ENCODE measurements at regions not wholly inside any gene's neighbourhood (a gene's known extent, or its start where the extent isn't known, plus 50 kb on each side); places are given as distances from the start of the nearest gene placed in this dataset.

DNA sequence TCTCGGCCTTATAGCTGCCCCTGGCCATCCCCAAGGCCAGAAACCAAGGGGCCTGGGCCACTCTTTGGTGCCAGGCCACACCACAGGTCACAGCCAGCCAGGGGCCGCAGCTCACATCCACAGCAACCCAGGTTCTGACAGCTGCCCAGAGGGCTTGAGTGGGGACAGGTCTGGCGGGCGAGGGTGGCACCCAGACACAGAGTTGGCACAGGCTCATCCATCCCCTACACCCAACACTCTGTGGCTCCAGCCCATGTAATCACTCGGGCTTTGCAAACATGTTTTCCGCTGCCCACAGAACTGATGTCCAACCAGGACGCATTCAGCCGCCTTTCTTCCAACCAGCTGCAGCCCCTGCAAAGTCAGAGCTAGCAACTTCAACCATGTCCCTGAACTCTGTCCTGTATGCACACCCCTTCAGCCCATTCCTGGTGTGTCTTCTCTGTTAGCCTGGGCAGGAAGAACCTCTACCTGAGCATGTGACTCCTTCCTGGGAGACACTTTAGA, 57.7 kb upstream of the PPP2R2D start:
- DNase-seq = no peak

DNA sequence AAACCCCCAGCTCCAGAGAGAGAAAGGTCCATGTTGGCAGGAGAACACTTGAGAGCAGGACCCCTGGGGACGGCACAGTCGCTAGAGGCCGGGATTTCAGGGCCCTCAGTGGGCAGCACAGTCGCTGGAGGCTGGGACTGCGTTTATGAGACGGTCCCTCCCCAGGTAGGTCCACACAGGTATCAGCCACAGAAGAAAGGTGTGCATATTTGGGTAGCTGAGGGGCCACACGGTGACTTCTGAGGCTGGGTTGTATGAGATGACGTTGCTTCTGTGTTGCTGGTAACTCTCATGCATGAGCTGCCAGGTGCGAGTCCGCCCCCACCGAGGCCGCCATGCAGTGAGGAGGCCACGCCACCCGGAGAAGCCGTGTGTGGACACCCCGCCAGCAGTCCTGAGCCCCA, 56.9 kb upstream of the PPP2R2D start:
- DNase-seq = no peak

DNA sequence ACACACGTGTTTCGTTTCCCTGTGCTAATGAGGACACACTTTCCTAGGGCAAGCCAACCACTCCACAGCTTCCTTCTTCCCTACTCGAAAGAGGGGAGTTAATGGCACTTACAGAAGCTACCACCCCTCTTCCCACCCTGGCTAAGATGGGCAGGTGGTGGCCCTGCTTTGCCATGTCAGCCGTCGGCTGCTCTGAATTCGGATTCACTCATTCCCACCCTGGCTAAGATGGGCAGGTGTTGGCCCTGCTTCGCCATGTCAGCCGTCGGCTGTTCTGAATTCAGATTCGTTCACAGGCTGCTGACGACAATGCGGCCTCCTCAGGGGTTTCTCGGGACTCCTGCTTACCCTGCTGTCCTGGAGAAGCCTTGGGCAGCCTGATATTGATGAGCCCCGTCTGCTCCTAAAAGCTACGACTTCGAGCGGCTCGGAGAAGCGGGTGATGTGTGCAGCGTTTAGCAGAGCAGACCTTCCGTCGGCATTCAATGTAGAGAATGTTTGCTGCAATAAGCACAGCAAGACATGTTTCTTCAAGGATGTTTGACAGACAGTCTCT, 56.2 kb upstream of the PPP2R2D start:
- no peak for DNase-seq

DNA sequence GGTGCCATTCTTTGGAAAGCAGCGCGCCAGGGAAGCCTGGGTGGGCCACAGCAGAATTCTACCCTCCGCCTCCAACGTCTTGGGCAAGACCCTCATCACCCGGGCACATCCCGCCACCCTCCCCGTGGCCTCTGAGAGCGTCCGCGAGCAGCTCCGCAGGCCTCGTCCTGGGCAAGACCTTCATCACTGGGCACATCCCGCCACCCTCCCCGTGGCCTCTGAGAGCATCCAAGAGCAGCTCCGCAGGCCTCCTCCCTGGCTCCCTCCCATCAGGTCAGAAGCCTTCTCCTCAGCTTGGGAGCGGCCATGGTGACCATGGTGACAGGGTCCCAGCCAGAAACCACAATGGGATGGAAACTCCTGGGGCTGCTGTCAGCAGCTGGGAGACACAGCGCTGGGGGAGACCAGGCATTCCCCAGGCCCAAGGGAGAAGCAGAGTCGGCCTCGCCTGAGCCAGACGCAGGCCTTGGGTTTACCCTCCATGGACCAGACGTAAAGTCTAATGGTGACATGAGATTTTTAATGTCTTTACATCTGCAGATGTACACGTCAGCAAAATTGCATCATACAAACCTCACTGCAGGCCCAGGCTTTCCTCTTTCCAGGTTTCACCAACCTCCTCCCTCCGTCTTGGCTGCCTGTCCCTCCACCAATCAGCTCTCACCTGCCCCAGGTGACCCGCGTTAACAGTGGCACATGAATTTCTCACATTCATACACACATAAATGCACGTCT, 55.1 kb upstream of the PPP2R2D start:
- no peak for DNase-seq

DNA sequence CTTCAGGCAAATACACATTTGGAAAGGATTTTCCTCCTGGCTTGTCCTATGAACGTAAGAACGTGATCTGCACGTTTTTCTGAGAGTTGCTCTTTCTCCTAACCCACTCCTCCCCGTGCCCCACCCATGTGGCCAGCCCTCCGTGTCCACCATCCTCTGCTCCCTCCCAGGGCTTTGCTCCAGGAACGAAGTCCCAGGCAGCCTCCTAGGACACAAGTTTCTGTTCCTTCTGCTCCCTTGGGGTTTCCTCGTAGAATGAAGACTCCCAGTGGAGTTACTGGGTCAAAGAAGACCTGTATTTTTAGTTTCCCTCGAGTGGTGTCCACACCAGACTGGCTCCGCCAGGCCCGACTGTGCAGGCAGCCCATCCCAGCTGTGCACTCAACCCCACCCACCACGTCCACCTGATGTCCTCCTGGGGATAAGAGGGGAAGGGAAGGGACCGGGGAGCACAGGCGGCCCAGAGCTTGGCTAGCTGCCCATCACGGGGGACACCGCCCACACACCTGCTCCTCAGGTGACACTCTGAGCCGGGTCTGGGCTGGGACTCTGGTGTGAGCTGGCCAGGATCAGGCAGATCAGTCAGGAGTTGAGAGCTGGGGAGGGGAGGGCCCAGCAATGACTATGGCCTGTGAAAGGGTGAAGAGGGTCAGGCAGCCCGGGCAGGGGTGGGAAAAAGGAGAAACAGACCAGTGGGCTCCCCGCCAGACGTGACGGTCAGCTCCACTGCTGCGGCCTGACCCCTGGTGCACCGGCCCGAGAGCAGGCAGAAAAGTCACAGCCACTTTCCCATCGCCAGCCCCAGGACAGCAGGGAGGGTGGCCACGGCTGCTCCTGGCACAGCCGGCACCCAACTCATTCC, 54.3 kb upstream of the PPP2R2D start:
- no peak for DNase-seq

DNA sequence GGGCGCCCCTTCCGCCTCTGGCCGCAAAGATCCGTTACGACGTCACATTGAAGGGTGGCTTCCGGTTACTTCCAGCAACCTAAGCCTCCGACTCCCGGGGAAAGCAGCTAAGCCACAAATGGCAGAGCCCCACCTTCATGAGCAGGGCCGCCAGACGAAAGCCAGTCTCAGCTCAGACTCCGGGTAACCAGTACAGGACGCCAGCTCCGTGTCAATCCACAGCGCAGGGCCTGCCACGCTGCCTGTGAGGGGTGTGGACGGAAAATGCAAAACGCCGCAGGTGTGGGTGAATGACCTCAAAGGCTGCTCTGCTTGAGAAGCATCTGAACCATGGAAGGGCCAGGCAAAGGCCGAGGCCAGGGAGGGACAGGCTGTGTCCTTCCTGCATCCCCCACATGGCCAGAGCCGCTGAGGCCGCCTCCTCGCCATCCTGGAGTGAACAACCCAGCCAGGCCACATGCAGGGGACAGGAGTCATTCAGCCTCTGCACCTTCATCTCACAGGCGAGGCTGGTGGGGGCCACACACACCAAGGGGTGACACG, 53.5 kb upstream of the PPP2R2D start:
- no peak for DNase-seq

DNA sequence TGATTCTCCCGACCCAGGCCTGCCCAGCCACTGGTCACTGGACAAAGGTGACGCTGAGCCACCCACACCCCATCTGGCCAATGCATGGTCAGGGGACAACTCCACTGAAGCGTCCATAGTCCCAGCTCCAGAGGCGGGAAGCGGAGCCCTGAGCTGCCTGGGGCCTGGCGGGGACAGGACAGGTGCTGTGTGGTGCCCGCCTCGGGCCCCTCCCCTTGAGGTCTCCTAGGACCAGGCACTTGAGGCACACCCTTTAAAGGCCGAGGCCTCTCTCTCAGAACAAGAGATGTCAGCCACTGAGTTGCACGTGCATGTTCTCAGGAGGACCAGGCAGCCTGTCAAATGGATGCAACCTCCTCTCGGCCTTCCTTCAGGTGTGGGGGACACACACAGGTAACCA, 52.5 kb upstream of the PPP2R2D start:
- no peak for DNase-seq

DNA sequence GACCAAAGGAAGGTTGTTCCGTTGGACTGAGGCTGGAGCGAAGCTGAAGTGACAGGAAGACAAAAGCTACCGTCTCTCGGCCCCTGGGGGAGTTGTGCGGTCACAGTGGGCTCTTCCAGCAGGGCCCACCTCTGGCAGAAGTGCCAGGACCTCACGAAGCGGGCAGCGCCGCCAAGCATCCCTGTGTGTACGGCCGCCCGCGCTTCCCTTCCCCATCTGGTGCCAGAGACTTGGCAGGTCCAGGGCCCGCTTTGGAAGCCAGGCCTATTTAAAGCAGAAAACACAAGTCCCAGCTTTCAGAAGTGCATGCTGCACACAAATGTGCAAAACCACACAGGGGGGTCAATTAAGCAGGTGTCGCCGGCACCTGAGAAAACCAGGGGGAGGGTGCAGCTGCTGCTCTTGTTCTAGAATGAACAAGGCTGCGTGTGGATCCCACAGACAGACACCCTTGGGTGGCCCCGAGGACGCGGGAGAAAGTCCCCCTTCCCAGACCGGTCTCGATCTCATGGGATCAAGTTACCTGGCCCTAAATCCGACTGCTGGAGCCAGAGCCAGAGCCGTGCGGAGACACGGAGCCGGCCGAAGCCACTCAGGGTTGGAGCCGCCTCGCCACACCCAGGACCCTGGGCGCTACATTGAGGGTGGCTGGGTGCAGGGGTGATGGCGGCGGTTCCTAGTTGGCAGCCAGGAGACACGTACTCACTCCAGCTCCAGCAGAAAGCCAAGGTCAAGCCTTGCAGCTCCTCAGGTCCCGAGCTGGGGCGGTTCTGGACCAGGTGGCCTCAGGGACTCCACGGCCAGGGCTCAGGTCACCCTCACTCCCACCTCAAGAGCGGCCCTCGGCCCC, 51.8 kb upstream of the PPP2R2D start:
- DNase-seq = no peak

DNA sequence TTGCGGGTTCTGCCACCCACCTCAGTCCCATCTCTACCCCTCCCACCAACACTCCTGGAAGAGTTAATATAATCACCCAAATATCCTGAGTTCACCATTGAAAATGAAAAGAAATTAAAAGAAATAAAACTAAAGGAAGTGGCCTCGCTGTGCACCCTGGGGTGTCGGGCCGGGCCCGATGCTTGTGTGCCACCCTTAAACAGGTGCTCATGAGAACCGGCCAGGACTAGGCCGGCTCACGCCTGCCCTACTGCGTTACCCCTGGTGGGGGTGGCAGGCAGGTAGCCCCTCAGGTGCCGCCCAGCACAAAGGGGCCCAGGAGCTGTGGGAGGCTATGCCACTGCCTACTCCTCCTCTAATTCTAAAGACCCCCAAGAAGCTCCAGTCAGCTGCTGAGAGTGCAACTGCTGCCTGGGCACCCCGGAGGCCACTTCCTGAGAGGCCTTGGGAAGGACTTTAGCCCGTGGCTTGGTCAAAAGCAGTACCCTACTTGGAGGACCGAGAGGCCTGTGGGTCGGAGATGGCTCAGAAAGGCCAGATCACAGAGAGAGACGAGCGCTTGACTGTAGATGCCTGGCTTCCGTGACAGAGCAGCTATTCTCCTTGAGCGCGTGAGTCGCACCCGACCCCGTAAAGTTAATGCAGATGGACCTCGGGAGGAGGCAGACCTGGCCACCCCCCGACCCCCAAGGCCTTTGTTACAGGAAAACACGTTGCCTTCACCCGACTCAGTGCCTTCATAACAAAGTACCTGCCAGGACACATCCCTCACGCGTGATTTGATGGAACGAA, 51.0 kb upstream of the PPP2R2D start:
- no peak for DNase-seq

DNA sequence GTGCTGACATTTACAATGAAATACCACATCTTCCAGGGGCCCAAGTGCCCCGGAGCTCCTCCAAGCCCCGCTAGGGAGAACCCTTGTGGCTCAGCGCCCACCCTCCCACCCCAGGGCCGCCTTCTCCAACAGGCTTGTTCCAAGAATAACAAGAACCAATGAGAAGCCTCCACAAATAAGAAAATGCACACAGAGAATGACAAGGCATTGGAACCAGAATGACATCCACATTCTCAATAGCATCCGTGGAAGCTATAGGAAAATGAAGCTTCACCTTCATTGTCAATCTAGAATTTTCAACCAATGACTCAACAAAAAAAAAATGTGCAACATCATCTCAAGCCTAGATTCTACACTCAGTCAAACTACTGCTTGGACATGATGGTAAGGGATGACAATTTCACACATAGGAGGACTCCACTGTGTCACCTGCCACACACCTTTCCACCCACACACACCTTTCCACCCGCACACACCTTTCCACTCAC, 50.4 kb upstream of the PPP2R2D start:
- DNase-seq = no peak
